BJ (cell line): ENCODE measurements at regions not wholly inside any gene's neighbourhood (a gene's known extent, or its start where the extent isn't known, plus 50 kb on each side); places are given as distances from the start of the nearest gene placed in this dataset.

Experiments
- CTCF ChIA-PET: fragments of 350-600 bp; formaldehyde crosslinking; extraction: SDS; loops from one replicate; lab custom pipeline; 2021; ENCODE audit warnings: antibody characterized with exemption, inconsistent platforms; lab: Yijun Ruan, JAX
- POLR2A ChIA-PET: fragments of 300-600 bp; sonication (Branson Sonifier 250); formaldehyde crosslinking; extraction: SDS; loops from one replicate; lab custom pipeline; 2021; ENCODE audit warnings: antibody characterized with exemption; lab: Charles Lee
- DNase-seq: peaks from one replicate; pipeline ENCODE4 v3.0.0-alpha.2; 2011; ENCODE audit warnings: low read depth
- H3K27me3 ChIP-seq: 2 replicates; pipeline ENCODE4 v1.6.0; 2011; ENCODE audit warnings: low read length; ENCODE audit not compliant: control insufficient read depth, insufficient read depth
- H3K36me3 ChIP-seq: 2 replicates; pipeline ENCODE4 v1.5.1; 2011; ENCODE audit warnings: low read length; ENCODE audit not compliant: control insufficient read depth, insufficient read depth
- H3K4me3 ChIP-seq: 2 replicates; pipeline ENCODE4 v1.5.1; 2011; ENCODE audit warnings: low read depth, mild to moderate bottlenecking, control low read depth, low read length
- TF ChIP-seq, protein P1 (sequence below): IDR thresholded peaks from 2 replicates; pipeline ENCODE4 v1.5.1; 2011; ENCODE audit warnings: low read depth, mild to moderate bottlenecking, control low read depth, inconsistent platforms, low read length, moderate library complexity; ENCODE audit not compliant: insufficient read depth

DNA sequence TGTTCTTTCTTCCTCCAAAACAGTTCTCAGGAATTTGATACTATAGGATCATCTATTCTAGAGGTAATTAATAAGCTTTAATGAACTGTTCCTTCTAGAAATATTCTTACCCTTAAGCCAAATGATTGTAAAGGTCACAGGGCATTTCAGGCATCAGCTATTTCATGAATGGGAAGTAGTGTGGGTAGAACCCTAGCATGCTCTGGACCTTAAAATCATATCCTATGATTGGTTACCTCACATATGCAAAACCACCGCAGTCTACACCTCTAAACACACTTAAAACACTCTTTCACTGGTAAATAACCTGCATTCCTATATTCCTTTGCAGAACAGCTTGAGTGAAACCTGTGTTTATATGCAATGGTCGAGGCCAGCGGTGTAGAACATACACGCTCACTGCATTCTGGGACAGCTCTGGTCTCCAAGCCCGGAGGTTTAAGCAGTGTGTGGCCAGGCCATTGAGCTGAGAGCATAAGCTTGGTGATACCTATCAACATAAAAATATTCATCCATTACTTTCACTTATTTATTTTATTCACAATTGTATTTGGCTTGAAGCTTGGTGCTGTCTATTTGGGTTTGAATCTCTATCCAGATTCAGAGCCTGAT lies 87.7 kb upstream of the RASGRP1 start:
- TF ChIP-seq, protein P1, sequence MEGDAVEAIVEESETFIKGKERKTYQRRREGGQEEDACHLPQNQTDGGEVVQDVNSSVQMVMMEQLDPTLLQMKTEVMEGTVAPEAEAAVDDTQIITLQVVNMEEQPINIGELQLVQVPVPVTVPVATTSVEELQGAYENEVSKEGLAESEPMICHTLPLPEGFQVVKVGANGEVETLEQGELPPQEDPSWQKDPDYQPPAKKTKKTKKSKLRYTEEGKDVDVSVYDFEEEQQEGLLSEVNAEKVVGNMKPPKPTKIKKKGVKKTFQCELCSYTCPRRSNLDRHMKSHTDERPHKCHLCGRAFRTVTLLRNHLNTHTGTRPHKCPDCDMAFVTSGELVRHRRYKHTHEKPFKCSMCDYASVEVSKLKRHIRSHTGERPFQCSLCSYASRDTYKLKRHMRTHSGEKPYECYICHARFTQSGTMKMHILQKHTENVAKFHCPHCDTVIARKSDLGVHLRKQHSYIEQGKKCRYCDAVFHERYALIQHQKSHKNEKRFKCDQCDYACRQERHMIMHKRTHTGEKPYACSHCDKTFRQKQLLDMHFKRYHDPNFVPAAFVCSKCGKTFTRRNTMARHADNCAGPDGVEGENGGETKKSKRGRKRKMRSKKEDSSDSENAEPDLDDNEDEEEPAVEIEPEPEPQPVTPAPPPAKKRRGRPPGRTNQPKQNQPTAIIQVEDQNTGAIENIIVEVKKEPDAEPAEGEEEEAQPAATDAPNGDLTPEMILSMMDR, result no peak
- no peaks in the 10 kb centered on the region for H3K36me3 ChIP-seq
- ChIA-PET CTCF (interaction anchor here (0.6 to 1.5 kb wide), 4 partner anchors 9 to 38 kb away, joined by 3 to 5 read pairs (median 4); no protein-coding TSS in a partner anchor), POLR2A (no interaction called here)
- no peak overlapping the region for H3K4me3 ChIP-seq
- peaks cover 16% of the 10 kb centered on the region for H3K27me3 ChIP-seq
- DNase-seq, result no peak

DNA sequence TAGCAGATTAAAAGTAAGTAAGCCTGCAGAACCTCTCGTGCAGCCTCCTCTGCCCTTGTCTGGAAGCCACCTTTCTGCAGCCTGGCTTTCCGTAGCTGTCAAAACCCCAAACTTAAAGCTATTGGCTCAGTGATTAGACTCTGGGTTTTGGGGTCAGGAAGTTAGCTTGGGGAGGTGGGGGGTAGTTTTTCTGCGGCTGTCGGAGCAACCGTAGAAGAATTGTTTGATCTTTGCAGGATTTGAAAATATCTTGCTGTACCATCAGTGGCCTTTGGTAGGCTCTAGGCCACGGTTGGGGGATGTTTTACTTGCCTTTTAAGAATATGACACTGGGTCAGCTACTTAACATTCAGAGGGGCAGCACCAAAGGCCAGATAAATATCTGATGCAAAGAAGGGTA lies 88.4 kb upstream of the RASGRP1 start:
- no peak for DNase-seq
- POLR2A ChIA-PET, result no interaction called here
- Histone ChIP-seq H3K27me3 (peaks cover 16% of the 10 kb centered on the region), H3K36me3 (no peaks in the 10 kb centered on the region), H3K4me3 (no peak overlapping the region)
- CTCF ChIA-PET, result interaction anchor here (0.6 to 1.5 kb wide), 5 partner anchors 10 to 213 kb away, joined by 3 to 5 read pairs (median 3); no protein-coding TSS in a partner anchor
- TF ChIP-seq, protein P1, result no peak

DNA sequence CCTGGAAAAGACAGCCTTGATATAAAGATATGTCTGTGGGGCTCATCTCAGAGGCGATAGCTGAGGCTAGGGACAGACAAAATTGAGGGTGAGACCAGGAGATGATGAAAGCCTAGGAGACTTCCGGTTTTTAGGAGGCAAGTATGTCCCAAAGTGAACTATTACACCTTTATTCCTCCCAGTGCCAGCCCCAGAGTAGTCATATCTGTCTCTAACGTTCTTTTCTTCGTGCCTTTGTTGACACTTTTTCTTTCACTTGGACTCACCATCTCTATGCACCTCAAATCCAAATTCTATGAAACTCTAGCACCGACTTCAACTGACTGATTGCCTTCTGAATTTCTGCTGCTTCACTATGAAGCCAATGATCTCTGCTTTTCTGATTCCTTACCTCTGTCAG lies 93.8 kb upstream of the RASGRP1 start:
- Histone ChIP-seq H3K4me3 (no peak overlapping the region), H3K27me3 (peaks cover 5% of the 10 kb centered on the region; the same call in 1 of the 2 replicates), H3K36me3 (no peaks in the 10 kb centered on the region)
- DNase-seq, result no peak
- ChIA-PET CTCF (no interaction called here), POLR2A (no interaction called here)
- TF ChIP-seq, protein P1, result no peak

DNA sequence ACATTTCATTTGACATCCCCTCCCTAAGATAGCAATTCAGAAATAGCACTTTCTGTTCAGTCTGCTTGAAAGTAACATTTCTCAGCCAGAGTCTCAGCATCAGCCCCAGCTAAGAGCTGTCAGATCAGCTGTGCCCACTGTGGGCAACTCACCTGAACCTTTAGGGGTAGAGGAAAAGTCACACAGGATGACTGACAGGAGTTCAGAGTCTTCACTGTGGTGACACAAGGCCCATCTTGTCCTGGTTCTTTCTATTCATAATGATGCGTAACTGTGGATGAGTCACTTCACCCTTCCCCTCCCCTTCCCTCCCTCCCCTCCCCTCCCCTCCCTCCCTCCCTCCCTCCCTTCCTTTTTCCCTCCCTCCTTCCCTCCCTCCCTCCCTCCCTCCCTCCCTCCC lies 96.1 kb upstream of the RASGRP1 start:
- ChIA-PET CTCF (interaction anchor here (0.5 to 1.1 kb wide), 2 partner anchors 12 to 222 kb away, joined by 3 read pairs; no protein-coding TSS in a partner anchor), POLR2A (no interaction called here)
- DNase-seq, result no peak
- H3K36me3 ChIP-seq, result no peaks in the 10 kb centered on the region
- TF ChIP-seq, protein P1, result no peak
- peaks cover 6% of the 10 kb centered on the region for H3K27me3 ChIP-seq
- no peak overlapping the region for H3K4me3 ChIP-seq

DNA sequence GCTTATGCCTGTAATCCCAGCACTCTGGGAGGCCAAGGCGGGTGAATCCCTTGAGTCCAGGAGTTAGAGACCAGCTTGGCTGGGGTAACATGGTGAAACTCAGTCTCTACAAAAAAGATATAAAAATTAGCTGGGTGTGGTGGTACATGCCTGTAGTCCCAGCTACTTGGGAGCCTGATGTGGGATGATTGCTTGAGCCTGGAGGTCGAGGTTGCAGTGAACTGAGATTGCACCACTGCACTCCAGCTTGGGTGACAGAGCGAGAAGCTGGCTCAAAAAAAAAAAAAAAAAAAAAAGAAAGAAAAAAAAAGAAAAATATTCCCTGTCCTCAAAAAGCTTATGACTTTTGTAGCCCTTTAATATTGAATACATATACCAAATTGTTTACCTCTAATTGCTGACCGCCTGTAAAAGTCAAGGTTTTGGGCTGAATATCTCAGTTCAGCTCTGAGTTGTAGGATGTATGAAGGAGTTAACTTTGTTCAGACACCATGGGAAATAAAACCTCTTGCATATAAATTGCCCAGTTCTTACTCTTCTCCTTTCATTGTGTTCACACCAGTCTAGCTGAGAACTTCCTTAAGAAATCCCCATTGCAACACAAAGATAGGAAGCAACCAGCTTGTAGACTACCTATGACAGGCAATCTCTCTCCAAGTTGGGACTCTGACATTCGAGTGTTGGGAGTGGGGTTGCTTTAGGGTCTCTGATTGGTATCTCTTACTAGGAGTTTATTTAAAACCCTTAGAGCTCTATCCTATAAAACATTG lies 97.6 kb upstream of the RASGRP1 start:
- TF ChIP-seq, protein P1, result no peak
- no peaks in the 10 kb centered on the region for H3K36me3 ChIP-seq
- ChIA-PET POLR2A (no interaction called here), CTCF (interaction anchor here (0.9 to 1.8 kb wide), 3 partner anchors 12 to 37 kb away, joined by 3 to 5 read pairs (median 4); no protein-coding TSS in a partner anchor)
- no peak overlapping the region for H3K4me3 ChIP-seq
- DNase-seq, result no peak
- H3K27me3 ChIP-seq, result peaks cover 4% of the 10 kb centered on the region
